ENCODE measurements at regions not wholly inside any gene's neighbourhood (a gene's known extent, or its start where the extent isn't known, plus 50 kb on each side); places are given as distances from the start of the nearest gene placed in this dataset.

- TF ChIP-seq POLR2AphosphoS5 (IDR thresholded peaks at IDR 0.05; ENCODE audit: low read depth, low read length) = no peak
- no peak for TF ChIP-seq RNF2 (IDR thresholded peaks at IDR 0.05; ENCODE audit: borderline replicate concordance, low read depth, low read length, missing control alignments, poor library complexity, severe bottlenecking)
- no peak for TF ChIP-seq CTBP2 (IDR thresholded peaks at IDR 0.05; ENCODE audit: borderline replicate concordance, insufficient read depth, insufficient read length, low read length)
- TF ChIP-seq SP1 (IDR thresholded peaks at IDR 0.05; ENCODE audit: low read depth, low read length) = no peak
- no peak for TF ChIP-seq EP300 (IDR thresholded peaks at IDR 0.05; ENCODE audit: borderline replicate concordance in 1 of 2, low read depth in 2 of 2, low read length in 2 of 2)
- no peak for TF ChIP-seq NRF1 (IDR thresholded peaks at IDR 0.05; ENCODE audit: low read depth, low read length)
- TF ChIP-seq RAD21 (IDR thresholded peaks at IDR 0.05 in 1 of 2, conservative IDR thresholded peaks at IDR 0.05 in 1 of 2; ENCODE audit: low read depth in 2 of 2, low read length in 2 of 2) = no peak
Measured at GRCh38 chr4:173930329-173930967, 353.0 kb downstream of the FBXO8 start (continued).
